H1 (cell line): ENCODE measurements at regions not wholly inside any gene's neighbourhood (a gene's known extent, or its start where the extent isn't known, plus 50 kb on each side); places are given as distances from the start of the nearest gene placed in this dataset.

Experiments used
- CTCF ChIA-PET: fragments of 300-600 bp; sonication (Branson Sonifier 250); formaldehyde crosslinking; loops from one replicate; lab custom pipeline; 2021; ENCODE audit not compliant: partially characterized antibody; lab: Charles Lee
- POLR2A ChIA-PET: fragments of 300-600 bp; sonication (Branson Sonifier 250); formaldehyde crosslinking; loops from one replicate; lab custom pipeline; 2021; ENCODE audit warnings: inconsistent platforms; ENCODE audit not compliant: partially characterized antibody; lab: Charles Lee
- DNase-seq, 2 experiments: peaks; one replicate each; pipeline versions ENCODE4 v3.0.0 to v3.0.0-alpha.2; 2010 to 2022; ENCODE audit warnings: low spot score in 2 of 2, low read depth in 1 of 2, mixed read lengths in 1 of 2
- FAIRE-seq: peaks from 2 replicates; lab custom pipeline; 2011; peaks lifted over from hg19 to GRCh38; lab: Jason Lieb, UNC
- H2AFZ ChIP-seq: 2 replicates; pipeline ENCODE4 v1.8.1; 2012; ENCODE audit warnings: low read length, inconsistent platforms
- H2AK5ac ChIP-seq: 2 replicates; pipeline ENCODE4 v1.6.1; 2013; ENCODE audit warnings: low read depth, low read length
- H2BK120ac ChIP-seq: replicated peaks from 2 replicates; pipeline ENCODE3; 2013; ENCODE audit warnings: low read depth, low read length, inconsistent platforms
- H2BK12ac ChIP-seq: 2 replicates; pipeline ENCODE4 v1.6.1; 2013; ENCODE audit warnings: low read depth, low read length
- H2BK15ac ChIP-seq: 2 replicates; pipeline ENCODE4 v1.6.1; 2013; ENCODE audit warnings: low read length
- H2BK20ac ChIP-seq: 2 replicates; pipeline ENCODE4 v1.6.1; 2013; ENCODE audit warnings: low read length
- H2BK5ac ChIP-seq: 2 replicates; pipeline ENCODE4 v1.6.1; 2013; ENCODE audit warnings: low read depth, low read length
- H3K14ac ChIP-seq: 2 replicates; pipeline ENCODE4 v1.6.1; 2013; ENCODE audit warnings: inconsistent platforms; ENCODE audit not compliant: insufficient read length
- H3K18ac ChIP-seq: 2 replicates; pipeline ENCODE4 v1.6.1; 2013; ENCODE audit warnings: low read length; ENCODE audit errors: extremely low read depth
- H3K23ac ChIP-seq: 2 replicates; pipeline ENCODE4 v1.6.1; 2013; ENCODE audit warnings: inconsistent platforms; ENCODE audit not compliant: insufficient read length
- H3K23me2 ChIP-seq: 2 replicates; pipeline ENCODE4 v1.6.1; 2013; ENCODE audit warnings: low read depth, low read length
- H3K27ac ChIP-seq: 2 replicates; pipeline ENCODE4 v1.6.1; 2011; ENCODE audit warnings: low read depth, low read length, inconsistent platforms
- H3K27me3 ChIP-seq, 4 experiments: replicated peaks in 1 of 4; 1 replicate in 1 of 4; 2 replicates in 3 of 4; pipeline versions ENCODE4 v1.6.1 to v1.8.1; 2011 to 2013; ENCODE audit warnings: low read length in 3 of 4, mild to moderate bottlenecking in 3 of 4, inconsistent platforms in 2 of 4, mixed read lengths in 2 of 4, moderate library complexity in 1 of 4; ENCODE audit not compliant: control insufficient read depth in 3 of 4, insufficient read depth in 3 of 4; ENCODE audit errors: extremely low read depth in 1 of 4
- H3K36me3 ChIP-seq, 4 experiments: 2 replicates each; pipeline versions ENCODE4 v1.6.1 to v1.8.1; 2011 to 2013; ENCODE audit warnings: mild to moderate bottlenecking in 4 of 4, low read length in 3 of 4, moderate library complexity in 2 of 4, control low read depth in 1 of 4, inconsistent platforms in 1 of 4; ENCODE audit not compliant: insufficient read depth in 4 of 4, control insufficient read depth in 2 of 4
- H3K4ac ChIP-seq: replicated peaks from 2 replicates; pipeline ENCODE3; 2013; ENCODE audit warnings: low read length, low read depth, mixed read lengths, inconsistent platforms; ENCODE audit not compliant: insufficient read length
- H3K4me1 ChIP-seq, 4 experiments: replicated peaks in 1 of 4; 1 replicate in 1 of 4; 2 replicates in 3 of 4; pipeline versions ENCODE4 v1.6.1 to v1.8.1; 2011 to 2013; ENCODE audit warnings: low read length in 3 of 4, inconsistent platforms in 2 of 4, mixed read lengths in 1 of 4; ENCODE audit not compliant: insufficient read depth in 4 of 4, control insufficient read depth in 3 of 4
- H3K4me2 ChIP-seq, 2 experiments: 2 replicates each; pipeline versions ENCODE4 v1.6.1 to v1.8.1; 2011 to 2013; ENCODE audit warnings: low read depth in 2 of 2, low read length in 2 of 2, control low read depth in 1 of 2, inconsistent platforms in 1 of 2, mild to moderate bottlenecking in 1 of 2; ENCODE audit not compliant: insufficient read depth in 1 of 2
- H3K4me3 ChIP-seq, 4 experiments: fragments of 200-600, 300-600 bp in 1 of 4; sonication (generic), shearing (Covaris generic), sonication (Bioruptor Twin) in 1 of 4; 2 replicates each; pipeline versions ENCODE4 v1.5.1 to v1.8.1; 2011 to 2016; ENCODE audit warnings: low read length in 4 of 4, low read depth in 3 of 4, control low read depth in 2 of 4, inconsistent platforms in 2 of 4, mild to moderate bottlenecking in 2 of 4, mixed read lengths in 1 of 4, moderate library complexity in 1 of 4; ENCODE audit not compliant: insufficient read depth in 2 of 4; ENCODE audit errors: extremely low read depth in 1 of 4
- H3K56ac ChIP-seq: replicated peaks from 2 replicates; pipeline ENCODE3; 2013; ENCODE audit warnings: low read depth, mild to moderate bottlenecking, mixed read lengths, low read length, inconsistent platforms; ENCODE audit not compliant: insufficient read length
- H3K79me1 ChIP-seq: 2 replicates; pipeline ENCODE4 v1.6.1; 2013; ENCODE audit warnings: low read depth, low read length, control low read depth
- H3K79me2 ChIP-seq, 2 experiments: 2 replicates each; pipeline versions ENCODE4 v1.6.1 to v1.8.1; 2012 to 2013; ENCODE audit warnings: low read length in 2 of 2, mild to moderate bottlenecking in 2 of 2, inconsistent platforms in 1 of 2; ENCODE audit not compliant: insufficient read depth in 2 of 2, control insufficient read depth in 1 of 2
- H3K9ac ChIP-seq, 4 experiments: replicated peaks in 1 of 4; 1 replicate in 1 of 4; 2 replicates in 3 of 4; pipeline versions ENCODE4 v1.6.1 to v1.8.1; 2011 to 2013; ENCODE audit warnings: low read depth in 3 of 4, low read length in 3 of 4, control low read depth in 2 of 4, mild to moderate bottlenecking in 2 of 4, moderate library complexity in 2 of 4, inconsistent platforms in 1 of 4; ENCODE audit errors: extremely low read depth in 1 of 4
- H3K9me3 ChIP-seq, 2 experiments: 2 replicates each; pipeline versions ENCODE4 v1.6.1 to v1.8.1; 2012 to 2013; ENCODE audit warnings: mild to moderate bottlenecking in 2 of 2, moderate library complexity in 2 of 2, control low read depth in 1 of 2, inconsistent platforms in 1 of 2, low read depth in 1 of 2, low read length in 1 of 2, mixed read lengths in 1 of 2; ENCODE audit not compliant: insufficient read depth in 2 of 2
- H4K20me1 ChIP-seq, 2 experiments: replicated peaks in 1 of 2; 2 replicates each; pipeline versions ENCODE3 to v1.8.1; 2011 to 2013; ENCODE audit warnings: inconsistent platforms in 2 of 2, low read length in 2 of 2, mild to moderate bottlenecking in 1 of 2; ENCODE audit not compliant: insufficient read depth in 2 of 2, control insufficient read depth in 1 of 2
- H4K5ac ChIP-seq: 2 replicates; pipeline ENCODE4 v1.6.1; 2013; ENCODE audit warnings: low read length, low read depth, mixed read lengths, inconsistent platforms; ENCODE audit not compliant: insufficient read length
- H4K8ac ChIP-seq: 2 replicates; pipeline ENCODE4 v1.8.0; 2013; ENCODE audit warnings: mild to moderate bottlenecking, moderate library complexity, low read length, inconsistent platforms; ENCODE audit not compliant: insufficient read depth; ENCODE audit errors: extremely low read depth
- H4K91ac ChIP-seq: replicated peaks from 2 replicates; pipeline ENCODE3; 2013; ENCODE audit warnings: low read length, mixed read lengths, inconsistent platforms; ENCODE audit not compliant: insufficient read length
- CBX8 ChIP-seq: fragments of 300-800, 300-1000 bp; sonication (generic); IDR thresholded peaks from 2 replicates; pipeline ENCODE4 v1.7.1; 2016; ENCODE audit warnings: low read depth, low read length, borderline replicate concordance
- NANOG ChIP-seq: IDR thresholded peaks from 2 replicates; pipeline ENCODE4 v1.6.1; 2011; ENCODE audit warnings: low read length, low read depth, mild to moderate bottlenecking, inconsistent platforms; ENCODE audit not compliant: insufficient read depth, poor library complexity, severe bottlenecking
- SRF ChIP-seq: IDR thresholded peaks from 2 replicates; pipeline ENCODE4 v1.6.1; 2011; ENCODE audit warnings: mild to moderate bottlenecking, low read depth, low read length, moderate library complexity
- WGBS, 2 experiments: shearing (Covaris generic) in 1 of 2; methylation state at CpG; one replicate each; pipeline versions ENCODE4 v1.1.6 to v1.1.7; 2013 to 2015; ENCODE audit warnings: low lambda C conversion rate in 2 of 2, mixed read lengths in 2 of 2, inconsistent platforms in 1 of 2, low coverage in 1 of 2, missing lambda C conversion rate in 1 of 2; ENCODE audit not compliant: insufficient replicate concordance in 2 of 2, insufficient coverage in 1 of 2, insufficient read length in 1 of 2; ENCODE audit errors: extremely low coverage in 1 of 2, missing lambda C conversion rate in 1 of 2; 5-methylcytosine and 5-hydroxymethylcytosine counted together
- TF ChIP-seq, protein P1 (sequence below): IDR thresholded peaks from 2 replicates; pipeline ENCODE4 v1.6.1; 2011; ENCODE audit warnings: low read length, improper control_type of control experiment

GRCh38 chr12:28640519-28640918, 450.3 kb downstream of the CCDC91 start:
- no peak for FAIRE-seq
- CTCF ChIA-PET: no interaction called here
- POLR2A ChIA-PET: no interaction called here

More at GRCh38 chr12:28640519-28640918, 450.3 kb downstream of the CCDC91 start:
- Histone ChIP-seq H3K27me3 (no peaks in the 10 kb centered on the region), H3K23ac (no peak overlapping the region), H4K20me1 (no peaks in the 10 kb centered on the region), H3K9ac (no peak overlapping the region), H3K79me1 (no peaks in the 10 kb centered on the region), H3K56ac (no peak overlapping the region), H3K79me2 (no peaks in the 10 kb centered on the region), H4K8ac (no peak overlapping the region), H3K36me3 (no peaks in the 10 kb centered on the region), H2BK20ac (no peak overlapping the region), H3K4me1 (no peaks in the 10 kb centered on the region), H3K4me2 (no peak overlapping the region), H3K4ac (no peak overlapping the region), H2AK5ac (no peak overlapping the region), H3K27ac (no peak overlapping the region), H3K14ac (no peak overlapping the region), H2BK5ac (no peak overlapping the region), H2BK15ac (no peak overlapping the region), H2AFZ (no peak overlapping the region), H3K9me3 (no peaks in the 10 kb centered on the region), H3K18ac (no peak overlapping the region), H2BK120ac (no peak overlapping the region), H3K4me3 (no peak overlapping the region), H4K91ac (no peak overlapping the region), H2BK12ac (no peak overlapping the region), H3K23me2 (no peaks in the 10 kb centered on the region), H4K5ac (no peak overlapping the region)
- no peak for DNase-seq
- 88% methylated on average over 1 of the region's 1 CpG; no CpG with 5 or more reads in 1 of the 2 experiments for WGBS, 2 experiments
- TF ChIP-seq, protein P1, sequence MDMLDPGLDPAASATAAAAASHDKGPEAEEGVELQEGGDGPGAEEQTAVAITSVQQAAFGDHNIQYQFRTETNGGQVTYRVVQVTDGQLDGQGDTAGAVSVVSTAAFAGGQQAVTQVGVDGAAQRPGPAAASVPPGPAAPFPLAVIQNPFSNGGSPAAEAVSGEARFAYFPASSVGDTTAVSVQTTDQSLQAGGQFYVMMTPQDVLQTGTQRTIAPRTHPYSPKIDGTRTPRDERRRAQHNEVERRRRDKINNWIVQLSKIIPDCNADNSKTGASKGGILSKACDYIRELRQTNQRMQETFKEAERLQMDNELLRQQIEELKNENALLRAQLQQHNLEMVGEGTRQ: no peak
- no peak for TF ChIP-seq CBX8
- no peak for TF ChIP-seq NANOG
- TF ChIP-seq SRF: no peak
